ENCODE measurements at regions not wholly inside any gene's neighbourhood (a gene's known extent, or its start where the extent isn't known, plus 50 kb on each side); places are given as distances from the start of the nearest gene placed in this dataset.
"Not testable (repeated sequence)": the region's sequence is repeated elsewhere in the genome, so short reads cannot be mapped to it uniquely, and the experiment has no call there.

DNA sequence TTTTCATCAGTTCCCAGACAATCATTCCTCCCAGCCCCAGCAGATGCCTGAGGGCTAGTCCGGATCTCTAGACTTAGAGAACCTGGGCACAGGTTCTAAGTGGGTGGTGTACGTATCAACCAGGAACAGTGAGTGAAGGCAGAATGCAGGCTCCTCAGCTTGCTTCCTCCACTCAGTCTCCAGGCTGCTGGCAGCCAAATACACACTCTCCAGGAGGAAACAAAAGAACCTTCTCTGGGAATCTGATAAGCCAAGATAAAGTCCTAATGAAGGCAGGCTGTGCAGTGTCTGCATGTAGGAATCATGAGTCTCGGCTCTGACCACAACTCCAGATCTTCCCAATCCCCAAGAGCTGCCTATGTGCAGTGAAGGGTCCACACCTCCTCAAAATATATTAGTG, 245.7 kb downstream of the SP3 start:
- TF ChIP-seq, protein P1, sequence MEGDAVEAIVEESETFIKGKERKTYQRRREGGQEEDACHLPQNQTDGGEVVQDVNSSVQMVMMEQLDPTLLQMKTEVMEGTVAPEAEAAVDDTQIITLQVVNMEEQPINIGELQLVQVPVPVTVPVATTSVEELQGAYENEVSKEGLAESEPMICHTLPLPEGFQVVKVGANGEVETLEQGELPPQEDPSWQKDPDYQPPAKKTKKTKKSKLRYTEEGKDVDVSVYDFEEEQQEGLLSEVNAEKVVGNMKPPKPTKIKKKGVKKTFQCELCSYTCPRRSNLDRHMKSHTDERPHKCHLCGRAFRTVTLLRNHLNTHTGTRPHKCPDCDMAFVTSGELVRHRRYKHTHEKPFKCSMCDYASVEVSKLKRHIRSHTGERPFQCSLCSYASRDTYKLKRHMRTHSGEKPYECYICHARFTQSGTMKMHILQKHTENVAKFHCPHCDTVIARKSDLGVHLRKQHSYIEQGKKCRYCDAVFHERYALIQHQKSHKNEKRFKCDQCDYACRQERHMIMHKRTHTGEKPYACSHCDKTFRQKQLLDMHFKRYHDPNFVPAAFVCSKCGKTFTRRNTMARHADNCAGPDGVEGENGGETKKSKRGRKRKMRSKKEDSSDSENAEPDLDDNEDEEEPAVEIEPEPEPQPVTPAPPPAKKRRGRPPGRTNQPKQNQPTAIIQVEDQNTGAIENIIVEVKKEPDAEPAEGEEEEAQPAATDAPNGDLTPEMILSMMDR (IDR thresholded peaks at IDR 0.05; ENCODE audit: insufficient read depth, low read length, missing control alignments): no peak
- H3K4me3 ChIP-seq (ENCODE audit: low read depth, low read length): no peak overlapping the region
- no peak for DNase-seq (ENCODE audit: low read depth, low spot score)
- CTCF ChIA-PET: no interaction called here
- POLR2A ChIA-PET: no interaction called here

DNA sequence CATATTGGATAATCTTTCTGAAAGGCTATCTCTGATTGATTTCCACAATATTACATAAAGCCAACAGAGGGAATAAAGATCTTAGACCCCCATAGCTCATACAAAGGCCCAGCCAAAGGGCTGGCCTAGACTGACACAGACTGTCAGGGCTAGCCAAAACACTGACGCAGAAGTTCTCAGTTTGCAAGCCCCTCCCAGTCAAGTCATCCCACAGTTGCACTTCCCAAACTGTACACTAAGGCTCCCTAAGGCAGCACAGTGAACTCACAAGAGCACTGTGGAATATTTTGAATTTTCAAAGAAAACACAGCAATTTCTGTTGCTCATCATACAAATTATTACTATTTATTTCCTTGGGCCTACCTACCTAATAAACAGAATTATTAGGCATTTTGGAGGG, 244.9 kb downstream of the SP3 start:
- no peak for DNase-seq (ENCODE audit: low read depth, low spot score)
- CTCF ChIA-PET: no interaction called here
- POLR2A ChIA-PET: no interaction called here

DNA sequence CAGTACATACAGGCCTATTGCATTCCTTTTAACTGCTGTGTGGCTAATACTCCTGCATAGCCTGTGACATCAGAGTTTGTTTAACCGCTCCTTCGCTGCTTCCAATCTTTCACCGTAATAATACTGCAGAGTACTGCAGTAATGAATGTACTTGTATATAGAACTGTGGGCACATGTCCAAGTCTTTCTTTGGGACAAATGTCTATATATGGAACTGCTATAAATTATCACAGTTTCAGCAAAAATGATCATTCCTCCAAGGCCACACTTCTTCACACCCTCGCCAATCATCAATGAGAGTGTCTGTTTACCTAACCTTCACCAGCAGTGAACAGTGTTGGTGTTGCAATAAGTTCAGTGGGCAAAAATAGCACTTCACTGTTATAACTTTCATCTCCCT, 230.4 kb downstream of the SP3 start:
- no peak overlapping the region for H3K4me3 ChIP-seq (ENCODE audit: low read depth, low read length)
- DNase-seq (ENCODE audit: low read depth, low spot score): no peak
- ChIA-PET CTCF (no interaction called here), POLR2A (no interaction called here)
- TF ChIP-seq, protein P1 (IDR thresholded peaks at IDR 0.05; ENCODE audit: insufficient read depth, low read length, missing control alignments): no peak

More for the DNA sequence above, 244.9 kb downstream of the SP3 start:
- no peak overlapping the region for H3K4me3 ChIP-seq (ENCODE audit: low read depth, low read length)
- TF ChIP-seq, protein P1 (IDR thresholded peaks at IDR 0.05; ENCODE audit: insufficient read depth, low read length, missing control alignments): no peak

DNA sequence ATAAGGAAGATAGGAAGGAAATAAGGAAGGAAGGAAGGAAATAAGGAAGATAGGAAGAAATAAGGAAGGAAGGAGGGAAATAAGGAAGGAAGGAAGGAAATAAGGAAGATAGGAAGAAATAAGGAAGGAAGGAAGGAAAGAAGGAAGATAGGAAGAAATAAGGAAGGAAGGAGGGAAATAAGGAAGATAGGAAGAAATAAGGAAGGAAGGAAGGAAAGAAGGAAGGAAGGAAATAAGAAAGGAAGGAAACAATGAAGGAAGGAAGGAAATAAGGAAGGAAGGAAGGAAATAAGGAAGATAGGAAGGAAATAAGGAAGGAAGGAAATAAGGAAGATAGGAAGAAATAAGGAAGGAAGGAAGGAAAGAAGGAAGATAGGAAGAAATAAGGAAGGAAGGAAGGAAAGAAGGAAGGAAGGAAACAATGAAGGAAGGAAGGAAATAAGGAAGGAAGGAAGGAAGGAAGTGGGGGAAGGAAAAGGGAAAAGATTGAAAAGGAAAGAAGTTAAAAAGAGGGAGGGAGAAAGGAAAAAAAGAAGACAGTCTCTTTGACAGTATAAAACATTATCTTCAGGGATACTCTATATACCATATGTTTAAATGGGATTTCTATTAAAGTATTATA, 227.1 kb downstream of the SP3 start:
- H3K4me3 ChIP-seq (ENCODE audit: low read depth, low read length); DNase-seq (ENCODE audit: low read depth, low spot score); POLR2A ChIA-PET: not testable (repeated sequence)
- CTCF ChIA-PET: interaction anchor here (0.8 to 1.7 kb wide), 2 partner anchors 10 to 17 kb away, joined by 3 to 6 read pairs; no protein-coding TSS in a partner anchor

DNA sequence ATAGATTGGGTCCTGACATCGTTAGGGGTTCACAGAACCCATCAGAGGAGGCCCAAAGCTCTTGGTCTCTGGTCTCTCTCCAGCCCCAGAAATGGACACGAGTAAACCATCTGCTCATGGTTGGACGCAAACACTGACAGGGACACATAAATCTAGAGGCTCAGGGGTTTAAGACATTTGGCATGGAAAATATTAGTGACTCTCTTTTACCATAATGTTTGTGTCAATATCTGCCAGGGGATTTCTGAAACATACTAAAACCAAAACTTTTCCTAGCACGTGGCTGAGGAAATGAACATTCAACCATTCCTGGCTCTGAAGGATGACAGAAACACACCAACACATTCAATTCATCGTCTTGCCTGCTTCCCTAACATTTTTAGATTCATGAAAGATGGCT, 226.2 kb downstream of the SP3 start:
- CTCF ChIA-PET: interaction anchor here (0.8 to 1.7 kb wide), 3 partner anchors 9 to 16 kb away, joined by 3 to 6 read pairs (median 4); no protein-coding TSS in a partner anchor
- DNase-seq (ENCODE audit: low read depth, low spot score): no peak
- TF ChIP-seq, protein P1 (IDR thresholded peaks at IDR 0.05; ENCODE audit: insufficient read depth, low read length, missing control alignments): no peak
- no peak overlapping the region for H3K4me3 ChIP-seq (ENCODE audit: low read depth, low read length)
- POLR2A ChIA-PET: no interaction called here

DNA sequence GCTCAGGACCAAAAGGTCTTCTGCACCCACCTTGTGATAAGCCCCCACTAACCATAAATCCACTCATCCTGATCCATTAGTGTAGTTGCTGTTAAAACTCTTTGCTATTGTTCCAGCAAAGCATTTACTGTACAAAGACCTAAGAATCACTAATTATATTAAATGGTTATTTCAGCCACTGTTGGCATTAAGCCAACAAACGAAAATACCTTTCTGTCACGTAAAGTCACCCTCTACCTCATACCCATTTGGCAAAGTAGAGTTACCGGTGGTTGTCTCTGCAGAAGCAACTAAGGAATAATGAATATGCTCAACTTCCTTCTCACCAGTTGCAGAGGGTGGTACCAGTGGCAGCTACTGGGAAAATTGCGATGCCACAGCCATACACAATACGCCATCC, 224.5 kb downstream of the SP3 start:
- TF ChIP-seq, protein P1 (IDR thresholded peaks at IDR 0.05; ENCODE audit: insufficient read depth, low read length, missing control alignments): no peak
- DNase-seq (ENCODE audit: low read depth, low spot score): no peak
- ChIA-PET CTCF (no interaction called here), POLR2A (no interaction called here)
- no peak overlapping the region for H3K4me3 ChIP-seq (ENCODE audit: low read depth, low read length)

DNA sequence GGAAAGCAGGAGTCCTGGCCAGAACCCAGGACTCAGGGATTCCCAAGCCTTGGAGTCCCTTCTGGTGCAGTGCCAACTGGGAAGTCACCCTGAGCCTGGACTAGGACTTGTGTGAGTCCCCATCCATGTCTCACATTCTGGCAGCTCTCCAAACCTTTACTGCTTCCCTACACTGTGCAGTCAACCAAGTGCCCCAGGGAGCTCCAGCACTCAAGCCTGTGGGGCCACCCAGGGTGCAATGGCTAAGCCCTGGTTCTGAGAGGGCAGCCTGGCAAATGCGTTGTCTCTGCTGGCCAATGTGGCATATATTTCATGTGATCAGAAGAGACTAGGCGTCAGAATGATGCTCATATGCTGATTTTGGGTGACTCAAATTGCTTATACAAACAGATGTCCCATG, 223.4 kb downstream of the SP3 start:
- ChIA-PET POLR2A (no interaction called here), CTCF (no interaction called here)
- no peak for DNase-seq (ENCODE audit: low read depth, low spot score)
- no peak overlapping the region for H3K4me3 ChIP-seq (ENCODE audit: low read depth, low read length)
- TF ChIP-seq, protein P1 (IDR thresholded peaks at IDR 0.05; ENCODE audit: insufficient read depth, low read length, missing control alignments): no peak

Measured in AG04449 (cell line).